Fibroblast of villous mesenchyme (primary cell): ENCODE measurements at regions not wholly inside any gene's neighbourhood (a gene's known extent, or its start where the extent isn't known, plus 50 kb on each side); places are given as distances from the start of the nearest gene placed in this dataset.

ENCODE experiments used
- DNase-seq: peaks from one replicate; pipeline ENCODE4 v3.0.0-alpha.2; 2010; ENCODE audit warnings: low read depth
- H3K4me3 ChIP-seq: 2 replicates; pipeline ENCODE4 v1.5.1; 2011; ENCODE audit warnings: low read depth, mild to moderate bottlenecking, low read length
- CTCF ChIP-seq: IDR thresholded peaks from 2 replicates; pipeline ENCODE4 v1.5.1; 2012; ENCODE audit warnings: low read depth, mild to moderate bottlenecking, low read length; ENCODE audit not compliant: insufficient read depth

GRCh38 chr1:59107916-59108315 lies 189.0 kb upstream of the FGGY start:
- H3K4me3 ChIP-seq, result no peak overlapping the region
- DNase-seq, result no peak
- no peak for TF ChIP-seq CTCF

GRCh38 chr1:59108481-59109317 lies 188.2 kb upstream of the FGGY start:
- no peak overlapping the region for H3K4me3 ChIP-seq
- TF ChIP-seq CTCF, result no peak
- DNase-seq, result no peak

- DNase-seq, result no peak
- no peak for TF ChIP-seq CTCF
- H3K4me3 ChIP-seq, result no peak overlapping the region
These were observed 186.6 kb upstream of the FGGY start for GRCh38 chr1:59110271-59110670.

GRCh38 chr1:59113876-59114457 lies 182.9 kb upstream of the FGGY start:
- no peak for DNase-seq
- H3K4me3 ChIP-seq, result no peak overlapping the region
- TF ChIP-seq CTCF, result no peak

- TF ChIP-seq CTCF, result no peak
- H3K4me3 ChIP-seq, result no peak overlapping the region
- DNase-seq, result peak; percentile 65
These were observed 181.0 kb upstream of the FGGY start for GRCh38 chr1:59115865-59116264.

- no peak overlapping the region for H3K4me3 ChIP-seq
- no peak for TF ChIP-seq CTCF
- DNase-seq, result peak; percentile 58
These were observed 179.9 kb upstream of the FGGY start for GRCh38 chr1:59116920-59117542.
